ENCODE measurements at regions not wholly inside any gene's neighbourhood (a gene's known extent, or its start where the extent isn't known, plus 50 kb on each side); places are given as distances from the start of the nearest gene placed in this dataset.

DNA sequence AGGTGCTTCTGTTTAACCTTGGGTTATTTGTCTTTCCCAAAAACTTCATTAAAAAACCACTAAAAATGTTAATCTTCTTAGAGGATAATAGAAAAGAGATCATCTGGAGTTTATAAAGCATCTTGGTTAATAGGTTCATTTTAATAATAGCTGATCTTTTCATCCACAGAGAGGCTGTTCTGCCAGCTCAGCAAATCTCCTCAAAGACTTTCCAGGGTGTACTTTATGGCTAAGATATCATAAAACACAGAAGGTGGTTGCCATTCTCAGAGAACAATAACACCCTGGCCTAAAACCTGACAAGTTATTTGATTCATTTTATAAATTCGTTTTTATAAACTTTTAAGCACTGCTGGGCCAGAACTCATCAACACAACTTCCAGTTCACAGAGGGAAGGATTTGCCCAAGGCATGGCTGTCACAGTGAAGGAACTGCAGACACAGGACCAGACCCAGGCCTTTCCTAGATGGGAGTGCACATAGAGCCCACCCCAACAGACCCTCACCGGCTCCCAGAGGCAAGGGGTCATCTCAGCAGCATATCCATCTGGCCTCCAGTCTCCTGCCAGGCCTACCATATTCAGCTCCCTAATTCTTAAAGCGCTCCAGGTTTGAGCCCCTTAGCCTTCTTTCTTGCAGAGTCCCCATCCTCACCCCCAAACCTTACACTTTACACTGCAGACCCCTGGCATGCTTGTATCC is 203.4 kb upstream of the RAB6C start:
- TF ChIP-seq, protein P1, sequence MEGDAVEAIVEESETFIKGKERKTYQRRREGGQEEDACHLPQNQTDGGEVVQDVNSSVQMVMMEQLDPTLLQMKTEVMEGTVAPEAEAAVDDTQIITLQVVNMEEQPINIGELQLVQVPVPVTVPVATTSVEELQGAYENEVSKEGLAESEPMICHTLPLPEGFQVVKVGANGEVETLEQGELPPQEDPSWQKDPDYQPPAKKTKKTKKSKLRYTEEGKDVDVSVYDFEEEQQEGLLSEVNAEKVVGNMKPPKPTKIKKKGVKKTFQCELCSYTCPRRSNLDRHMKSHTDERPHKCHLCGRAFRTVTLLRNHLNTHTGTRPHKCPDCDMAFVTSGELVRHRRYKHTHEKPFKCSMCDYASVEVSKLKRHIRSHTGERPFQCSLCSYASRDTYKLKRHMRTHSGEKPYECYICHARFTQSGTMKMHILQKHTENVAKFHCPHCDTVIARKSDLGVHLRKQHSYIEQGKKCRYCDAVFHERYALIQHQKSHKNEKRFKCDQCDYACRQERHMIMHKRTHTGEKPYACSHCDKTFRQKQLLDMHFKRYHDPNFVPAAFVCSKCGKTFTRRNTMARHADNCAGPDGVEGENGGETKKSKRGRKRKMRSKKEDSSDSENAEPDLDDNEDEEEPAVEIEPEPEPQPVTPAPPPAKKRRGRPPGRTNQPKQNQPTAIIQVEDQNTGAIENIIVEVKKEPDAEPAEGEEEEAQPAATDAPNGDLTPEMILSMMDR (IDR thresholded peaks at IDR 0.05; ENCODE audit: control insufficient read depth, insufficient read depth, low read depth, low read length, missing control alignments): no peak
- DNase-seq (ENCODE audit: low read depth): no peak
- H3K4me3 ChIP-seq (ENCODE audit: control insufficient read depth, low read depth, low read length): no peak overlapping the region

DNA sequence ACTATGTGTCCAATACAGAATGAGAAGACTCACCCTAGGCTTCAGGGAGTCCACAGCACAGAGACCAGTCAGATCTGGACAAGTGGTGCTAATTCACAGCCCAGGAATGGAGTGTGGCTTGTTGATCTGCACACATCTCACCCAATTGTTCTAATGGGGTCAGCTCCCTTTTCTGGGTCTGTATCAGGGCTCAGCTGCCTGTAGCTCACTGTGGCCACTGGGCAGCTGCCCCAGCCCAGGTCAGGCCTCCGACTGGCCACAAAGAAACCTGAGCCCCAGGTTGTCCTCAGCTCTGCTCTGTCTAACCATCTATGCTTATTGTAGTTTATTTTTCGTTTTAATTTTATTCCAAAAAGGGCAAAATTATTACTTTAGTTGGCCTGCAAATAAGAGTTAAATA is 202.3 kb upstream of the RAB6C start:
- no peak overlapping the region for H3K4me3 ChIP-seq (ENCODE audit: control insufficient read depth, low read depth, low read length)
- TF ChIP-seq, protein P1 (IDR thresholded peaks at IDR 0.05; ENCODE audit: control insufficient read depth, insufficient read depth, low read depth, low read length, missing control alignments): no peak
- DNase-seq (ENCODE audit: low read depth): no peak

DNA sequence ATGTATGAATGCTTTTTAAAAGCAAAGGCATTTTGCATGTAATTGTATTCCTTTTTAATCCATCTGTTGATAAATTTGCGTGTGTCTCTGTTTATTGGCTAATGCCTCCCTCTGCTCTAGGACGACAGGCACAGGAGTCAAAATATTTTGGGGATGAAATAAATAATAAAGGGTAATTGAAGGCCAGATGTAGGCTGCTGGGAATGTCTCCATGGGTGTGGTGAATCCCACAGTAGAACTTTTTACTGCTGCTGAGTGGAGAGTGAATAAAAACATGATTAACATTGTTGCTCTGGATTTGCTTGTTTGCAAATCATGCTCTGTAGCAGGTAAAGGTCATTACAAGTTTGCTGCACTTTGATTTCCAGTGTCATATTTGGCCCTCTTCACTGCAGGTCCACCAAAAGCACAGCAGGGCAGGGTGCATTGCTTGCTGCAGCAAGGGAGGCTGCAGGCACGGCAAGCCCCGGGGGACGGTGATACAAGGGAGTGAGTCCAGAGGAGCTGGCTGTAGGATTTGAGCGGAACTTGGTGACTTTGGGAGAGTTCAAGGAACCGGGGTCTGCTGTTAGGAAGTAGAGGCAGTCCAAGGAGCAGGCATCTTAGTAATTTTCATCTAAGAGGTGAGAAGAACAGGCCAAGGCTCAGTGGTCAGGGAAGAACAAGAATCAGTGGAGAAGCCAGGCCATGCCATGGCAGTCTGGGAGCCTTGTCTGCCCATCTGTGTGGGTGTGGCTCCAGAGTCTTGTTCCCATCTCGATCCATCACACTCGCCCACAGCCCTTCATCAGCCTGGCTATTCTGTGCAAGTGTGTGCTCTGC is 201.5 kb upstream of the RAB6C start:
- DNase-seq (ENCODE audit: low read depth): no peak
- TF ChIP-seq, protein P1 (IDR thresholded peaks at IDR 0.05; ENCODE audit: control insufficient read depth, insufficient read depth, low read depth, low read length, missing control alignments): no peak
- no peak overlapping the region for H3K4me3 ChIP-seq (ENCODE audit: control insufficient read depth, low read depth, low read length)

DNA sequence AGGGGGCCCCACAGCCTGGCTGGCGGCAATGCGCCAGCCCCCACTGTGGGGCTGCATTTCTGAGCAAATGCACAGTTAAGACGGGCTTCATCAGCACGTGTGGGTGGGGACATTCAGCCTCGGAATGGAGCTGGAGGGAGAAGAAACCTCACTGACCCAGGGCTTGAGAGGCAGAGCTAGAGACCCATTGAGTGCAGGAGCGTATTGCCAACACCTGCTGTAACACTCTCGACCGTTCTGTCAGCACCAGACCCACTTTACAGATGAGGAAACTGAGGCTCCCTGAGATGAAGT is 200.9 kb upstream of the RAB6C start:
- no peak for DNase-seq (ENCODE audit: low read depth)
- TF ChIP-seq, protein P1 (IDR thresholded peaks at IDR 0.05; ENCODE audit: control insufficient read depth, insufficient read depth, low read depth, low read length, missing control alignments): no peak
- H3K4me3 ChIP-seq (ENCODE audit: control insufficient read depth, low read depth, low read length): no peak overlapping the region

DNA sequence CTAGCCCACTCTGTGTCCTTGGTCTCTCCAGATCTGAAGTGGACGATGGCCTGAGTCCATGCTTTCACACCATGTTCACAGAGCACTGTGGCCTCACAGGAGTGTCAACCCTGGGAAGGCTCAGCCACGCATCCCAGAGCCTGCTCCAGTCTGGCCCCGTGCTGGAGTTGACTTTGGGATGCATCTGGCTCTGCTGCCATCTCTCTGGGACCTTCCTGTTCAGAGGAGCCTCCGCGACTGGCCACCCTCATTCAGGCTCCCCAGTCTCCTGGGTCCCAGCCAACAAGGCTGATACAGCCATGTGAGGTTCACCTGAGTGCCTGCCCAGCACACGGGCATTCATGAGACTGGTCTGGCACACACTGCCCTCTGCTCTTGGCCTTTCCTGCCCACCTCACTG is 199.7 kb upstream of the RAB6C start:
- TF ChIP-seq, protein P1 (IDR thresholded peaks at IDR 0.05; ENCODE audit: control insufficient read depth, insufficient read depth, low read depth, low read length, missing control alignments): no peak
- H3K4me3 ChIP-seq (ENCODE audit: control insufficient read depth, low read depth, low read length): no peak overlapping the region

DNA sequence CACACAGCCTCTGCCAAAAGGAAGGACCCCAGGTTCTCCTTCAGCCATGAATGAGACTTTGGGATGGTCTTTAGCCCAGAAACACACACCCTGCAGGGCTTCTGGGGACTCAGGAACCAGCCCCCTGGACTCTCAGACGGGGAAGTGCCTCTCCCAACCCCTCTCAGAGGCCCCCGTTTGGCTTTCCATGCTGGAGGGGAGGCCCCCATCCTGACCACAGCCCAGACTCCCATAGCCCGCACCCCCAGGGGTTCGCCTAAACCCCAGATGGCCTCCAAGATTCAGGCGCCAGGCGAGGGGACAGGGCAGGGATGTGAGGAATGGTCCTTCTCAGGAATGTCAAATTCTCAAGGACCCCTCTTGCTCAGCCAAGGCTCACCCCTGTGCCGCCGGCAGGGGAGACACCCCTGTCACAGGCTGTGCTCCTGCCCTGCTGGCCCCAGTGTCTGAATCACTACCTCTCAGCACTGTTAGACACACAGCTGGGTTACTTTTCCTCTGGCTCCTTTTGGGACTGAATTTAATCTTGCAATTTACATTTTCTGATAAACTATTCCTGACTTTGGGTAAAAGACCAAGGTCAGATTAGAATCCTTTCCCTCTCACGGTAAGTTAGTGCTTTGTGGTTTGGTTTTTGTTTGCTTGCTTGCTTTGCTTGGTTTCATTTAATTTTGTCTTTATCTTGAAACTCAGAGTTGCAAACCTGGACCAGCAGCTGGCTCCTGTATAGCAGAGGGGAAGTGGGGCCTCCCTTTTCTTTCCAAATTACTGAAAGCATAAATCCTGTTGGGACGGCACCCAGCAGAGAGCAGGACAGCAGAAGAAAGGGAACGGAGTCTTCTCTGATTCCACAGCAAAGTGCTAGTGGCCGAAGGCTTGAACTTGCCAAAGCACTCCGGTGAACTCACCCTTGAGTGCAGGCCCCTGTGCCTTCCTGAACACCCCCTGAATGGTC is 198.9 kb upstream of the RAB6C start:
- TF ChIP-seq, protein P1 (IDR thresholded peaks at IDR 0.05; ENCODE audit: control insufficient read depth, insufficient read depth, low read depth, low read length, missing control alignments): no peak
- no peak overlapping the region for H3K4me3 ChIP-seq (ENCODE audit: control insufficient read depth, low read depth, low read length)
- no peak for DNase-seq (ENCODE audit: low read depth)

More for the DNA sequence above, 199.7 kb upstream of the RAB6C start:
- no peak for DNase-seq (ENCODE audit: low read depth)
